SKM-1 (cell line): ENCODE measurements at regions not wholly inside any gene's neighbourhood (a gene's known extent, or its start where the extent isn't known, plus 50 kb on each side); places are given as distances from the start of the nearest gene placed in this dataset.

Source experiments
- DNase-seq: peaks from one replicate; lab custom pipeline; 2025; ENCODE audit not compliant: unreplicated experiment; lab: John Stamatoyannopoulos, UW

DNA sequence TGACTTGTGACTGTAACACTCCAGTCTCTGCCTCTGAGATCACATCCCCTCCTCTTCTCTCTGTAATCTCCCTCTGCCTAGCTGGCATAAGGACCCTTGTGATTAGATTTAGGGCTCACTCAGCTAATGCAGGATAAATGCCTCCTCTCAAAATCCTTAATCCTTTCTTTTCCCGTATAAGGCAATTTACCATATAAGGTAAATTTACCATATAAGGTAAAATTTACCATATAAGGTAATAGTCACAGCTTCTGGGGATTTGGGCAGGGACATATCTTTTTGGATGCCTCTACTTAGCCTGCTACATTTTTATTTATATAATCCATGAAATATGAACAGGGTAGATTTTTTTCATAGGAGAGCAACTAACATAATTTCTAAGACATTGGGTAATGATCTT lies 318.0 kb upstream of the PUM3 start:
- no peak for DNase-seq

DNA sequence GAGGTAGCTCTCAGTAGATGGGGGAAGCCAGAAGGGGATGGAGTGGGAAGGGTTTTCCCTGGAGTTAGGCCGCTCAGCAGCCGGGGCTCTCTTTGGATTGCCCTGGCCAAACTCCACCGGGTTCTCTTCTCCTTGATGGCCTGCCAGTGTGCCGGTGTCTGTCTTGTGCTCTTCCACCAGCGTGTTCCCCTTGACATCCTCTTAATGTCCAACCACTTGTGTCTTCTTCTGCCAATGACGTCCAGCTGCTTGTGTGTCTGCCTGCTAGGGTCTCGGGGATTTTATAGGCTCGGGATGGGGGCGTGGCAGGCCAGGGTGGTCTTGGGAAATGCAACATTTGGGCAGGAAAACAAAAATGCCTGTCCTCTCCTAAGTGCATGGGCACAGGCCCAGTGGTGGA lies 313.1 kb upstream of the PUM3 start:
- no peak for DNase-seq

DNA sequence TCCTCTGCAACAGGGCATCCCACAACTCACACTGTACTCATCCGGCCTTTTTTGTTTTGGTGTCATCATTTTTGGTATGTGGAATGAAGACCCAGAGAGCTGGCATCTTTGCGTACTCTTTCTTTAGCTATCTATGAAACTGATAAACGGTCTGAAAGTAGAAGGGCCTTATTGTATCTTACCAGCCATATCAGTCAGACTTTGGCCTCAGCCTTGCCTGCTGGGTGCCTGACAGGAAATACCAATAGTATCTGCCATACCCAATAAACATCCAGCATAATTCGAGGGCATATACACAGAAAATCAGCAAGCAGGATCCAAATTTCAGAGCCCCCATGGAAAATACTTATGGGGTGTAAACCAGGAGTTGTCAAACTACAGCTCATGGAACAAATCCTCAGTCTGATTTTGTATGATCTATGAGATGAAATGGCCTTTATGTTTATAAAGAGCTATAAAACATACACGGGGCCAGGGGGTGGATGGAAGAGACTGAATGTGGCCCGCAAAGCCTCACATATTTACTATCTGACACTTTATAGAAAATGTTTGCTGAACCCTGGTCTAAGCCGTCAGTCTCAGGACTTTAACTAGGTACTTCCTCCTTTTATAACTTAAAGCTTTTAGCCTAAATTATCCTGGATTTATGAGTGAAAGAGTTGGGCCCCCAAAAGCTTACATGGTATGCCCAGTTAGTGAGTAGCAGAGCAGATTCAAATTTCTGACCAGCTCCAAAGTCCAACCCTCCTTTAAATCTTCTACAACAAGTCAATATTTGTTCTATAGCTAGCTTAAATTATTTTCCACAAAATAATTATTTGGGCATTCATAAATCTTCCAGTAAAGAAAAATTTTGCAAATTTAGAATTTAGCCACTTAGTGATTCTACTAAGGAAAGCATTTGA lies 308.0 kb upstream of the PUM3 start:
- no peak for DNase-seq

DNA sequence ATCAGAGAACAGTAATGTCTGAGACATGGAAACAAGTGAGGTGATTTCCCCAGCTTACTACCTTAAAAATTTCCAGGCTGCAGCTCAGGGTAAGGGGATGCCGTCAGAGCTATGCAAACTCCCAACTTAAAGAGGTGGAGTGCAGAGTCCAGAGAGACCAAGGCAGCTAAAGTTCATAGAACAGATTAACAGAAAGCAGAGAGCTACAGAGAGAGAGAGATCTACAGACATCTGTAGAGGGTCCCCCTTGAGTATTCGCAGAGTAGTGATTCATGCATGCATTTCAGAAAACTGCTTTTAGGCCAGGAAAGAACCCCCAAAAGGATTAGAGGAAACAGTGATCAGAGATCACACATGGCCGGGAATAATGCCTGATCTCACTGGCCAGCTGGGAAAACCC lies 306.2 kb upstream of the PUM3 start:
- DNase-seq, result no peak

DNA sequence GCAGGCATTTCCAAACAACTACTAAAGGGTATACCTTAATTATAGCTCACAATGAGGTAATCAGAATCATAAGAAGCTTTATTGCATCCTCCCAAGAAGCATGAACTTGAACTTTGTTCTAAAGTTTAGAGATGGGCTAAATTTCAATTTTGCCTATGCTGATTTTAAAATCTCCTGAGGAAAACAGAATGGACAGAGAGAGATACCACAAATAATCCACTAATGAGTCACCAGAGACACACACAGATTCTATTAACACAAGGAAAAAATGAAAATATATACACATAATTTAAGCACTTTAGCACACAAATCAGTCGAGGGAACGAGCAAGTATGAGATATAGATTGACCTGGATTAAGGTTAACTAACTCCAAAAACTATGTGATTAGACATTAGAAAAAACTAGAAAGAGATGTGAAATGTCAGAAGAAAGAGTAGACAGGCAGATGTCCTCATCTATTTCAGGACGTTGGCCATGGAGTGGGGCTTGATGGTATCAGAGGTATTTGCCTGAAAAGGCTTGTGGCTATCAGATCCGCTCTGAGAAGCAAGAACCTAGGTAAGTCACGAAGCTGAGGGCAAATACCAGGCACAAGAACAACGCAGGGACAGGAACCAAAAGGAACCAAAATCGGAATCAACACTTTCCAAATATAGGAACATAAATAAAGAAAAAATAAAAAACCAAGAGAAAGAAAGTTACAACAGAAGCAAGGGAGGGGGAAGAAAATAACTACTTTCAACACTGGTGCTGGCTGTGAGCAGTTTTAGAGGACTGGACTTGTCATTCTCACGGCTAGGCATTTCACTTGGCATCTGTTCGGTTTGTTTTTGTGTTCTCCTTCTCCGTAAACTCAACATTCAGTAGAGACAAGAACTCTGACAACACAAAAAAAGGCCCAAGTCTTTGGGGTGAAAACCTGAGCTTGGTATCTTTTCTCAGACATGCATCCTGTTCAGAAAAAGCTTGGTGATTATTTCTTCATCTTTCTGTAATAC lies 294.6 kb upstream of the PUM3 start:
- no peak for DNase-seq

DNA sequence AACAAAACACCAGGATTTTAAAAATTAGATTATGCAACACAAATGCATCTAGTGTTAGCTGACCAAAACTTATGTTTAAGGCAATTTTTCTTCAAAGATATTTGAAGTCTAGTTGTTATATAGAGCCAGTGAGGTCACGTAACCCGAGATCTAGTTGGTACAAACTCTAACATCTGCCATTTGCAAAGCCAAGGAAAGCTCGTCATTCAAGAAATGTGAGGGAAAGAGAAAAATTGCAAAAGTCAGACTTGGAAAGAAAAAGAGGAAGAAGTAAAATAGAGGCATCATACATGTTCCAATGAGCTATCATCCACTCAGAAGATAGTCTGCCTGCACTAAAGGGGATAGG lies 293.4 kb upstream of the PUM3 start:
- DNase-seq, result no peak

DNA sequence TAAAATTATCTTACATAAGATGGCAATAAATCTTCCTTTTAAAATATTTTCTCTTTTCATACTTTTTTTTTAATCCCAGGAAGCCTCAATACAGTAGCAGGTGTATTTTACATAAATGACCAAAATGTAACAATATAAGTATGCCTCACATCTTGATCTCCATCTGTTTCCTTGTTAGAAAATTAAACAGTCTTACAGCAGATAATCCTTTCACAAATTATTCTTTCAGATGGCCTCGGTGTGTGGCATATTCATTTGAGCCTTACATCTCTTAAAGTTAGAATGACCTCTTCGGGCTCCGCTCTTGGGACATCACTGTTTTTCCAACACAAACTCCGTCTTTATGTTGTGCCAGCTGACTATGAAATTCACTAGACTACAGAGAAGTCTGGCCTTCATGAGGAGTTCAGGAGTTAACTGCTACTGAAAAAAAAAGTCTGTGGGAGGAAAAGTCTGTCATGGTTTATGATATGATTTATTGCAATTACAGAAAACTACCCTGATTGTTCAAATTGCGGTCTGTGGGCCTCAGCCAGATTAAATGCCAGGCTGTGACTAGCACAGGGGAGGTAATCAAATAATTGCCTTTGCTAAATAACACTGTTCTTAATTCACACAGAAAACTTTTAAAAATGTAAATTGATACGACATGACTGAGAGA lies 292.9 kb upstream of the PUM3 start:
- DNase-seq, result no peak

DNA sequence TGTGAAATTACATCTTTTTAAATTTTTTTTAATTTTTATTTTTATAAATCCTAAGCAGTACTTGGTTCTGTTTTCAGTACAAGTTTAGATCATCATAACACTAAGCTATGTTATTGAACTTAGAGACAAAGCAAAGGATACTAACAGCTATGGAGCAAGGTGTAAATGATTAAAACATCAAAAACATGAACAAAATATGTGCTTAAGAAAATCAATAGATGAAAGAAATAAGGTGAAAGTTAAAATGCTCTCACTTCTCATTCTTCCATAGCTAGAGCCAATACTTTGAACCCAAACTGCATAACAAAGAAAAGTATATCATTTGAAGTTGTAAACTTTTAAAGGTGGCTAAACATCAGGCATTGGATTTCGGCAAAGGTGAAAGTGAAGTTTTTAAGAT lies 292.3 kb upstream of the PUM3 start:
- no peak for DNase-seq

DNA sequence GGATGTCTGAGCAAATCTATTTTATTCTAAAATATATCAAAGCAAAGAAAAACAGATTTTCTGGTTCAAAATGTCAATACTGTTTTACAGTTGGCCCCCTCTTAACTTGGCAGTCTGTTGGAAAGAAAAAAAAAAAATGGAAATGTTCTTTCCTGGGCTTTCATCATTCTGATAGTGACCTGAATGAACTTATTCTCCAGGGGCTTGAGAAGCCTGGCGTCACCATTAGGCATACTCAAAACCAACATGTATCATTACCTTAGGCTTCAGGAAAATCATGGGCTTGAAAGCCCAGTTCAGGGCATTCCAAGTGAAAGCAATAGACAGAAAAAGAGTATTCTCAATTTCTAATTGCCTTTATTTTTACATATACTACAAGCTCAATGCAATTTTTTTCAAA lies 283.7 kb upstream of the PUM3 start:
- DNase-seq, result no peak

DNA sequence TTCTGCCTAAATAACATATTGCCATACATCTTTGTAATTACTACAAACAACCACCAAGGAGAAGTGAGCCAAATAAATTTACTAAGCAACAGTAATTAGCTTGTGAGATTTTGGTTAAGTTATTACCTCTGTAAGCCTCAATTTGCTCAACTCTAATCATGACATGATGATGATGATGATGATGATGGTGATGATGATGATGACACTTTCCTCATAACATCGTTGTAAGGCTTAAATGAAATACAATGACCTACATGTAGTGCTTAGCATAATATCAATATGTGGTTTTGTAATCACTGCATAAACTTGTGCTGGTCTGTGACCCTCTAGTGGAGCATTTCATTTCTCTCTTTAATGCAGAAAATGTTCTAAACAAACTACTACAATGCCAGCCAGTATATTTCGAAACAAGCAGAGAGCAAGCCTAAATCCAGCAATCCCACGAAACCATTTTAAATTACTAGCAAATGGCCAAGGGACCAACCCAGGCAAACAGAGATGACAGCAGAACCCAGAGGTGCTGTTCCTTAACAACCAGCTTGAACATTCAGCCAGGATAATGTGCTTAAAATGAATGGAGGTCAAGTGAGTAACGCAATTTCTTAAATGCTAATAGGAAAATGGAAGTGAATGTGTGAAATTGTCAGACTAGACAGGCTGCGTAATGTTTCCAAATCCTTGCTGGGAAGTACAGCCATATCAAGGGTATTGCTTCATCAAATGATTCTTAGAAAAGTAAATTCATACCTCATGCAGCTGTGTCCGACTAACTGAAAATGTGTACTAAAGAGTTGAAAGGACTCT lies 281.9 kb upstream of the PUM3 start:
- DNase-seq, result no peak

DNA sequence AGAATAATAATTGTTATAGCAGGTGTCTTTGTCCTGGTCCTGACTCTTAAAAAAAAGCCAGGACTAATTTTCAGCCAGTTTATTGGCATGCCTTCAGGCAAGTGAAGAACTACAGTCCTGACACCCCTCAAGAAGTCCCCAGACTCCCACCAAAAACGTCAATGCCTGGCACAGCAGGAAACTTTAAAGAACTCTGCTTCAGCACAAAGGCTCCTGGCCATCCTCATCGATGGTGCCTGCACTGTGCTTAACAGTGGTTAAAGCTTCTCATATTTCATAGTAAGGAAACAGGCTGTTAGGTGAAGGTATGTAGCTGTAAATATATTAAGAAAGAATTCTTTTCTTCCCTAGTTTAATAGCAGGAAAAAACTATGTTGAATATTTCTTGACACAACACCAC lies 280.1 kb upstream of the PUM3 start:
- no peak for DNase-seq

DNA sequence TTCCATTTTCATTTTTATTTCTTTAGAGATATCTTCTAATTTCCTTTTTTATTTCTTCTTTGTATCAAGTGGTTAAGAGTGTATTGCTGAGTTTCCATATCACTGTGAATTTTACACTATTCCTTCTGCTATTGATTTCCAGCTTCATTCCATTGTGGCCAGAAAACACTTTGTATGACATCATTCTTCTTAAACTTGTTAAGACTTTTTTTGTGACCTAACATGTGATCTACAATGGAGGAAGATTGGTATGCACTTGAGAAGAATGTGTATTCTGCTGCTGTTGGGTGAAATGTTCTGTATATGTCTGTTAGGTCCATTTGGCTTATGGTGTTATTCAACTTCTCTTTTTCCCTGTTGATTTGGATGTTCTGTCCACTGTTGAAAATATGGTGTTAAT lies 274.2 kb upstream of the PUM3 start:
- no peak for DNase-seq

DNA sequence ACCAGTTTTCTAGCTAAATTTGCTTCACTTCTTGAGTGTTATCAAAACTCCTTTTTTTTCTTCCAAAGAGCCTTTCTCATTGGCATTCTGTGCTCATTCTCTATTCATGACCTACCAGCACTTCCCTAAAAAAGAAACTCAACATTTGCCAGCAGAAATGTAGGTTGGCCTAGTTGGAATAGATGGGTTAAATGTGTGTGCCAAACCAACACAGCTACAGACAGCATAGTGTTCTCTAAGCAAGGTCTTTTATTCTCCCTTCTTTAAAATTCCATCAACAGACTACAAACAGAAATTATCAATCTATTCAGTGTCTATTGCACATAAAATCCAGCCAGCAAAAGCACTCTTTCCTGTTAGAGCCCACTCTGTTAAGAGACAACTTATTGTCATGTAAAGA lies 255.8 kb upstream of the PUM3 start:
- DNase-seq, result no peak

DNA sequence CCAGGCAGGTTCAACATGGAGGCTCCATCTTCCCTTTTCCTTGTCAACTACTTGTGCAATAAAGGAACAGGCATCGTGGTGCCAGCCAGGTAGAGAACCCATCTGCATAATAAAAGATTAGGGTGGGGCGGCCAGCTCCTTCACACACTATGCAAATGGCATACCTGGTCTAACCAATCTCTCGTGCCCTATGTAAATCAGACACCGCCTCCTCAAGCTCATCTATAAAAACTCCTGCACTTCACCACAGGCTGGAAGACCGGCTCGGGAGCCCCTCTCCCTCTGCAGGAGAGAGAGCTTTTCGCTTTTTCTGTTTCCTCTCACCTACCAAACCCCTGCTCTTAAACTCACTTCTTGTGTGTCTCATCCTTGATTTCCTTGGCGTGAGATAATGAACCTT lies 244.3 kb upstream of the PUM3 start:
- no peak for DNase-seq

DNA sequence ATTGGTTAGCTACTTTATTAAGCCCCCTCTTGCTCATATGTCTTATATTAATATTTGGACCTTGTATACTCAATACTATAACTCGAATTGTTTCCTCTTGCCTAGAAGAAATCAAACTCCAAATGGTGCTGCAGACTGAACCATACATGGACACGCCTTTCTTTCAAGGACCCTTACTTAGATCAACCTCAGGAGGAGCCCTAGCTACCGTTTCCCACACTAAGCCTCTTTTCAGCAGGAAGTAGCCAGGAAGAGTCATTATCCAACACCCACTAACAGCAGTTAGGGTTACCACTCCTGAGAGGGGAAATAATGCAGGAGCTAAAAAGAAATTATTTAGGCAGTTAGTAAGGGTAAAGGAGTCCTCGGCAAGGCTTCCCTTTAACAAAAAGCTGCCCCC lies 243.8 kb upstream of the PUM3 start:
- no peak for DNase-seq

DNA sequence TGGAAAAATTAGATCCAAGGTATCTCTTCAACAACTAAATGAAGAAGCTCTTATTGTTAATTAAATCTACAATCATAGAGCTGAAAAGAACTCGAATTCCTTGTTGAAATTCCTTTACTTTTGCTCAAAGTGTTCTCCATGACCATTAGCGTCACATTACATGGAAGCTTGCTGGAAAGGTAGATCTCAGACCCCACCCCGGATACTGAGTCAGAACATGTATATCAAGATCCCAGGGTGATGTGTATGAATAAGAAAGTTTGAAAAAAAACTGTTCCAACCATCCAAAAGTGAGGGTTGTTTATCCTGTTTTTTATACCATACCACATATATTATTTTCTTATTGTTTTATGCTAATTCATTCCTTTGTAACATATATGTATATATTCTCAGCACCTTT lies 237.1 kb upstream of the PUM3 start:
- DNase-seq, result no peak

DNA sequence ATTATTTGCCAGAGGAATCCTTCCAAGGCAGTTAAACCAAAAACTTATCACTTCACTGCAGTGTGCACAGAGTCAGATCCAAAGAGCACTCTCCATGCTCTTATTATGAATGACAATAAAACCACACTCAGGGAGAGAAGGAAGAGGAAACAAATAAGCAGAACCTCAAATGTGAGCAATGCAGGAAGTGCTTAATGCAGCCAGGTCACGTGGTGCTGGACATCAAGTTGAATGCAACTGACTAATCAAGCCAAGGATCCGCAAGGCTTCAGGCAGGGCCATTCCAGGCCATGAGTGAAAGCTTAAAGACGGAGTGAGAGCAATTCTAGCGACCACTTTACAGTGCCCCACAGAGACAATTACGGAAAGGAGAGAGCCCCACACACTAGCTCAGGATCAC lies 230.4 kb upstream of the PUM3 start:
- no peak for DNase-seq

DNA sequence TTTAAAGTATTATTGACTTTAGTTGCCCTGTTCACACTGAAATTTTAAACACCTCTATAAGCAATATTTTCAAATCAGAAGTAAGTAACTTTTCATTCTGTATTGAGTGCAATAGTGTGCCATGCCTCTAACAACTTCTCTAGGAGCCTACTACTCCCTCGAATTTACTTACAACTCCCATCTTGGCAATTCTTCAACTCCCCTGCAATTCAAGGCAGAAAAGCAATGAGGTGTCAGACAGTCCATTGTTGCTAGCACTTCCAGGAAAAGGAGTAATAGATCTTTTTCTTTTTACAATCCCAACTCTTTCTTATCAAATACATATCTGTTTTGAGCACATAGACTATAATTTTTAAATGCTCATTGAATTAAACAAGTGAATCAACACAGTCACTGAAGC lies 222.7 kb upstream of the PUM3 start:
- DNase-seq, result no peak

DNA sequence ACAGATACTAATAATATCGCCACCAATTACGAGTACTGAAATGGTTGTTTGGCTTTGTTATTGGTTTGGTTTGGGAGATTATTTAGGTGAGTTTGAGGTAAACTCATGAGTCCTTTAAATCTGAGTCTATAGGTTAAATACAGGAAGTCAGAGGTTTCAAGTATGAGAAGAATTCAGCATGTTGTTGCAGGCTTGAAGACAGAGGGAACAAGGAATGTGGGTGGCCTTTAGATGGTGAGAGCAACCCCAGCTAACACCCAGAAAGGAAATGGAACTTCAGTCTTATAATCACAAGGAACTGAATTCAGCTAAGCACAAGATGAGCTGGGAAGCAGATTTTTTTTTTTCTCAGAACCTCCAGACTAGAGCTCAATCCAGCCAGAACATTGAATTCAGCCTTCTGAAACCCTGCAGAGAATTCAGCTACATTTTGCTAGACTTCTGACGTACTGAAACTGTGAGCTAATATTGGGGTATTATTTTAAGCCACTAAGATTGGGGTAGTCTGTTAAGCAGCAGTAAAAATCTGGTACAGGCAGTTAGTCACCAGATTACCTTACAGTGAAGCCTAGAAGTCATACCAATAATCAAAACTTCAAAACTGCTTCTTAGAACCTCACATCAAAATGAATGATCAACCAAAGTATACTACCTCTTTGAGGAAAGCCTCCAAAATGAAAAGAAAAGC lies 216.0 kb upstream of the PUM3 start:
- no peak for DNase-seq

DNA sequence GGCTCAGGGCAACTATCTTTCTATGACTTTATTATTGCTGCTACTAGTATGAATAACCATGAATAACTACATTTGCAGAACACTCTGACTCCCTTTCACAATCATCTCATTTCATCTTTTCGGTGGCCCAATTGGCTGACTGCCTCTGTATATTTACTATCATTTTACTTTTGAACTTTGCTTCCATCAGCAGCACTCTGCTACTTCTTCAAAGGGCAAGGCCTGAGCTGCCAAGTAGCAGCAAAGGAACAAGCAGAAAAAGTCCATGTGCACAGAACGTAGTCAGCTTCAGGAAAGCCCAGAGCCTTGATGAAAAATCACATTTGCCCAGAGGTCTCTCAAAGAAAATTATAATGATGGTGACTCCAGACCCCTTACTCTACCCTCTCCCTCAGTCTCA lies 214.5 kb upstream of the PUM3 start:
- no peak for DNase-seq
